Brain microvascular endothelial cell (primary cell): ENCODE measurements at regions not wholly inside any gene's neighbourhood (a gene's known extent, or its start where the extent isn't known, plus 50 kb on each side); places are given as distances from the start of the nearest gene placed in this dataset.

ENCODE experiments used
- DNase-seq: peaks from one replicate; pipeline ENCODE4 v3.0.0-alpha.2; 2020
- H3K27ac ChIP-seq: fragments of 250-450 bp; sonication (Bioruptor Pico); 2 replicates; pipeline ENCODE4 v1.5.1; 2020; ENCODE audit warnings: mild to moderate bottlenecking, moderate library complexity
- H3K27me3 ChIP-seq: fragments of 250-450 bp; sonication (Bioruptor Pico); replicated peaks from 2 replicates; pipeline ENCODE4 v1.5.1; 2020; ENCODE audit warnings: mild to moderate bottlenecking
- H3K36me3 ChIP-seq: fragments of 250-450 bp; sonication (Bioruptor Pico); replicated peaks from 2 replicates; pipeline ENCODE4 v1.5.1; 2020; ENCODE audit warnings: mild to moderate bottlenecking
- H3K4me3 ChIP-seq: 2 replicates; pipeline ENCODE4 v1.5.1; 2011; ENCODE audit warnings: low read depth, mild to moderate bottlenecking, control low read depth, low read length, moderate library complexity
- CTCF ChIP-seq: IDR thresholded peaks from 2 replicates; pipeline ENCODE4 v1.5.1; 2011; ENCODE audit warnings: low read depth, mild to moderate bottlenecking, moderate library complexity, low read length, control low read depth, inconsistent platforms; ENCODE audit errors: missing control alignments
- in situ Hi-C: cut with HindIII; loops from 2 replicates; pipeline ENCODE4 v1.10.0; 2017; ENCODE audit warnings: low sequenced_read_pairs, low pct_ligation_motif_present

DNA sequence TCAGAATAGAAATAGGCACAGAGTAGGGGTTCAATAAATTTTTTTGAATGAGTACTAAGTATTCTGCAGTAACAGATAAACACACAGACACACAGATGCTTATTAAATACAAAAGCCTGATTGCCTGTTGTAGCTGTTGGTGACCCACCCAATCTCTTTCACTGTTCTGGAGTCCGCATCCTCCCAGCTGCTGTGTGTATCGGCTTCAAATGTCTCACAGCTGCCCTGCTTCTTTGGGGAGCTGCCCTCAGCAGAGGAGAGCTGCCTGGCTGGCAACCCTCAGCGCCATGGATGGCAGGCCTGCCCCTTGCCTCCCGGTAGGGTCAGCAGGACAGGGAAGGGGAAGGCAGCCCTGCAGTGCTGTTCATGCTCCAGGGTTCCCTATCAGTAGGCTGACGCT lies 50.5 kb upstream of the PRNP start:
- Histone ChIP-seq H3K36me3 (no peaks in the 10 kb centered on the region), H3K27me3 (no peaks in the 10 kb centered on the region), H3K4me3 (no peak overlapping the region), H3K27ac (no peak overlapping the region)
- TF ChIP-seq CTCF = no peak
- in situ Hi-C loops = no loop called here
- DNase-seq = no peak

DNA sequence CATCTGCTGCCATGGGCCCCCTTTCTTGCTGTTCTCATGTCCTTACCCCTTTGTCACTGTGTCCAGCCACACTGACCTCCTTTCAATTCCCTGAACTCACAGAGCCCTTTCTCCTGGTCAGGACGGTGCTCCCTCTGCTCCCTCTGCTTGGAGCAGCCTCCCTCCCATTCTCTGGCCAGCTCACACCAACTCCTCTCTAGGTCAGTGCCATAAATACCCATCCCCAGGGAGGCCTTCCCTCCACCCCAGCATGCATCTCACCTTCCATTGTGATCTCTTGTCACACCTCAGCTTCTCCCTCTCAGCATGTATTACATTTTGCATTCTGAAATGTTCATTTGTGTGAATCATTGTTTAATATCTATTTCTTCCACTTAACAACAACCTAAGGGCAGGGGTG lies 50.9 kb upstream of the PRNP start:
- no peak overlapping the region for H3K27ac ChIP-seq
- DNase-seq = no peak
- in situ Hi-C loops = no loop called here
- no peak overlapping the region for H3K4me3 ChIP-seq
- no peaks in the 10 kb centered on the region for H3K36me3 ChIP-seq
- no peak for TF ChIP-seq CTCF
- no peaks in the 10 kb centered on the region for H3K27me3 ChIP-seq

GRCh38 chr20:4633780-4634179 lies 52.5 kb upstream of the PRNP start:
- H3K27me3 ChIP-seq = no peaks in the 10 kb centered on the region

GRCh38 chr20:4633379-4633778 lies 52.9 kb upstream of the PRNP start:
- Histone ChIP-seq H3K27ac (peak overlapping the region; percentile 40), H3K4me3 (no peak overlapping the region), H3K36me3 (no peaks in the 10 kb centered on the region), H3K27me3 (no peaks in the 10 kb centered on the region)
- in situ Hi-C loops = no loop called here
- TF ChIP-seq CTCF = no peak
- DNase-seq = no peak

More at GRCh38 chr20:4633780-4634179, 52.5 kb upstream of the PRNP start:
- in situ Hi-C loops = no loop called here
- no peak for TF ChIP-seq CTCF
- Histone ChIP-seq H3K36me3 (no peaks in the 10 kb centered on the region), H3K4me3 (no peak overlapping the region), H3K27ac (peak overlapping the region; percentile 40)
- DNase-seq = peak; percentile 75

DNA sequence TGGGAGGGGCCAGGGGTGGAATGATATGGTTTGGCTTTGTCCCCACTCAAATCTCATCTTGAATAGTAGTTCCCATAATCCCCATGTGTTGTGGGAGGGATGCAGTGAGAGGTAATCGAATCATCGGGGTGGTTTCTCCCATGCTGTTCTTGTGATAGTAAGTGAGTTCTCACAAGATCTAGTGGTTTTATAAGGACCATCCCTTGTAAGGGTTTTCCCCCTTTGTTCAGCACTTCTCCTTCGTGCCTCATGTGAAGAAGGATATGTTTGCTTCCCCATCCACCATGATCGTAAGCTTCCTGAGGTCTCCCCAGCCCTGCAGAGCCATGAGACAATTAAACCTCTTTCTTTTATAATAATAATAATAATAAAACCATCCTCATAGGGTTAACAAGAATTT lies 53.4 kb upstream of the PRNP start:
- H3K36me3 ChIP-seq = no peaks in the 10 kb centered on the region
- TF ChIP-seq CTCF = no peak
- no peak for DNase-seq
- H3K4me3 ChIP-seq = no peak overlapping the region
- H3K27ac ChIP-seq = no peak overlapping the region
- in situ Hi-C loops = no loop called here
- no peaks in the 10 kb centered on the region for H3K27me3 ChIP-seq

- Histone ChIP-seq H3K27ac (no peak overlapping the region), H3K4me3 (no peak overlapping the region), H3K27me3 (no peaks in the 10 kb centered on the region), H3K36me3 (no peaks in the 10 kb centered on the region)
- no peak for DNase-seq
- TF ChIP-seq CTCF = no peak
- in situ Hi-C loops = no loop called here
These were observed 60.0 kb upstream of the PRNP start for GRCh38 chr20:4626228-4626627.
